Esophagus muscularis mucosa (tissue), 4 donors: ENCODE measurements at regions not wholly inside any gene's neighbourhood (a gene's known extent, or its start where the extent isn't known, plus 50 kb on each side); places are given as distances from the start of the nearest gene placed in this dataset.

Source experiments
- CTCF ChIP-seq, 3 experiments: fragments of 200-600 bp in 2 of 3; fragments of 450-650 bp in 1 of 3; sonication (generic) in 2 of 3; IDR thresholded peaks; one replicate each; pipeline ENCODE4 v1.5.1; 2017 to 2019; ENCODE audit warnings: antibody characterized with exemption in 3 of 3, mild to moderate bottlenecking in 2 of 3, moderate library complexity in 1 of 3
- EP300 ChIP-seq: sonication (generic); formaldehyde crosslinking; IDR thresholded peaks from one replicate; pipeline ENCODE4 v1.6.1; 2017; ENCODE audit warnings: antibody characterized with exemption
- POLR2A ChIP-seq: fragments of 450-650 bp; IDR thresholded peaks from one replicate; pipeline ENCODE4 v1.6.1; 2017; ENCODE audit warnings: antibody characterized with exemption, moderate library complexity, mild to moderate bottlenecking, low read depth
- POLR2AphosphoS5 ChIP-seq, 2 donors: sonication (generic); formaldehyde crosslinking; IDR thresholded peaks; one replicate each; pipeline ENCODE4 v1.6.1; 2017; ENCODE audit warnings: antibody characterized with exemption in 2 of 2

- TF ChIP-seq CTCF (IDR thresholded peaks at IDR 0.05) (no peak), POLR2AphosphoS5 (IDR thresholded peaks at IDR 0.05) (no peak), EP300 (no peak), POLR2A (no peak)
Observed at GRCh38 chr2:145753041-145753608, 1233.2 kb upstream of the ZEB2 start.
